ENCODE measurements at regions not wholly inside any gene's neighbourhood (a gene's known extent, or its start where the extent isn't known, plus 50 kb on each side); places are given as distances from the start of the nearest gene placed in this dataset.
"Not testable (repeated sequence)": the region's sequence is repeated elsewhere in the genome, so short reads cannot be mapped to it uniquely, and the experiment has no call there.

- no peak for DNase-seq
Observed at GRCh38 chr4:14125375-14126129, 498.0 kb upstream of the BOD1L1 start.

- DNase-seq, result no peak
Observed at GRCh38 chr4:14130551-14130950, 503.0 kb upstream of the BOD1L1 start.

- no peak for DNase-seq
Observed at GRCh38 chr4:14131335-14131734, 503.8 kb upstream of the BOD1L1 start.

- no peak for DNase-seq
Observed at GRCh38 chr4:14132301-14132700, 504.8 kb upstream of the BOD1L1 start.

- DNase-seq, result no peak
Observed at GRCh38 chr4:14138106-14138505, 510.6 kb upstream of the BOD1L1 start.

- no peak for DNase-seq
Observed at GRCh38 chr4:14143892-14144291, 516.4 kb upstream of the BOD1L1 start.

- DNase-seq, result no peak
Observed at GRCh38 chr4:14149176-14150053, 521.9 kb upstream of the BOD1L1 start.

GRCh38 chr4:14151101-14151500 is 523.6 kb upstream of the BOD1L1 start:
- no peak for DNase-seq

- DNase-seq, result no peak
Observed at GRCh38 chr4:14152834-14153519, 525.5 kb upstream of the BOD1L1 start.

GRCh38 chr4:14155803-14156202 is 528.3 kb upstream of the BOD1L1 start:
- DNase-seq, result no peak

- no peak for DNase-seq
Observed at GRCh38 chr4:14157262-14157661, 529.7 kb upstream of the BOD1L1 start.

GRCh38 chr4:14165222-14165920 is 537.8 kb upstream of the BOD1L1 start:
- DNase-seq, result no peak

GRCh38 chr4:14167876-14168510 is 540.5 kb upstream of the BOD1L1 start:
- no peak for DNase-seq

- DNase-seq, result no peak
Observed at GRCh38 chr4:14168919-14169318, 541.4 kb upstream of the BOD1L1 start.

GRCh38 chr4:14169460-14169859 is 541.9 kb upstream of the BOD1L1 start:
- no peak for DNase-seq

- DNase-seq, result not testable (repeated sequence)
Observed at GRCh38 chr4:14169940-14170339, 542.4 kb upstream of the BOD1L1 start.

- no peak for DNase-seq
Observed at GRCh38 chr4:14176613-14177012, 549.1 kb upstream of the BOD1L1 start.

- DNase-seq, result no peak
Observed at GRCh38 chr4:14177987-14178386, 550.5 kb upstream of the BOD1L1 start.

- DNase-seq, result no peak
Observed at GRCh38 chr4:14178421-14178820, 550.9 kb upstream of the BOD1L1 start.

GRCh38 chr4:14180166-14180565 is 552.6 kb upstream of the BOD1L1 start:
- DNase-seq, result no peak

GRCh38 chr4:14180983-14181601 is 553.6 kb upstream of the BOD1L1 start:
- no peak for DNase-seq

GRCh38 chr4:14182148-14182547 is 554.6 kb upstream of the BOD1L1 start:
- DNase-seq, result no peak
